GM23338 (cell line): ENCODE measurements at regions not wholly inside any gene's neighbourhood (a gene's known extent, or its start where the extent isn't known, plus 50 kb on each side); places are given as distances from the start of the nearest gene placed in this dataset.

Source experiments
- CREB1 ChIP-seq: fragments of 250-450 bp; sonication (Bioruptor Pico); IDR thresholded peaks from 2 replicates; pipeline ENCODE4 v1.5.0; 2020; ENCODE audit warnings: low read depth, mild to moderate bottlenecking, moderate library complexity
- EZH2 ChIP-seq: fragments of 200-600 bp; sonication (generic); IDR thresholded peaks from one replicate; pipeline ENCODE4 v1.8.0; 2017; ENCODE audit warnings: antibody characterized with exemption, mild to moderate bottlenecking, low read depth; ENCODE audit not compliant: unreplicated experiment
- EZH2phosphoT487 ChIP-seq: fragments of 200-600 bp; sonication (generic); IDR thresholded peaks from one replicate; pipeline ENCODE4 v1.8.1; 2018; ENCODE audit warnings: antibody characterized with exemption; ENCODE audit not compliant: unreplicated experiment
- JUNB ChIP-seq: IDR thresholded peaks from one replicate; pipeline ENCODE4 v1.6.1; 2016; ENCODE audit warnings: antibody characterized with exemption; ENCODE audit not compliant: unreplicated experiment
- POLR2AphosphoS5 ChIP-seq: IDR thresholded peaks from 2 replicates; pipeline ENCODE4 v1.6.1; 2016; ENCODE audit warnings: antibody characterized with exemption, low read depth
- TF ChIP-seq, protein P1 (sequence below), 2 experiments: fragments of 200-600 bp in 1 of 2; sonication (generic) in 1 of 2; conservative IDR thresholded peaks; 2 replicates each; pipeline versions ENCODE4 v1.5.1 to v1.6.1; 2016 to 2017; ENCODE audit warnings: antibody characterized with exemption in 2 of 2, low read depth in 2 of 2, mild to moderate bottlenecking in 2 of 2, moderate library complexity in 1 of 2

DNA sequence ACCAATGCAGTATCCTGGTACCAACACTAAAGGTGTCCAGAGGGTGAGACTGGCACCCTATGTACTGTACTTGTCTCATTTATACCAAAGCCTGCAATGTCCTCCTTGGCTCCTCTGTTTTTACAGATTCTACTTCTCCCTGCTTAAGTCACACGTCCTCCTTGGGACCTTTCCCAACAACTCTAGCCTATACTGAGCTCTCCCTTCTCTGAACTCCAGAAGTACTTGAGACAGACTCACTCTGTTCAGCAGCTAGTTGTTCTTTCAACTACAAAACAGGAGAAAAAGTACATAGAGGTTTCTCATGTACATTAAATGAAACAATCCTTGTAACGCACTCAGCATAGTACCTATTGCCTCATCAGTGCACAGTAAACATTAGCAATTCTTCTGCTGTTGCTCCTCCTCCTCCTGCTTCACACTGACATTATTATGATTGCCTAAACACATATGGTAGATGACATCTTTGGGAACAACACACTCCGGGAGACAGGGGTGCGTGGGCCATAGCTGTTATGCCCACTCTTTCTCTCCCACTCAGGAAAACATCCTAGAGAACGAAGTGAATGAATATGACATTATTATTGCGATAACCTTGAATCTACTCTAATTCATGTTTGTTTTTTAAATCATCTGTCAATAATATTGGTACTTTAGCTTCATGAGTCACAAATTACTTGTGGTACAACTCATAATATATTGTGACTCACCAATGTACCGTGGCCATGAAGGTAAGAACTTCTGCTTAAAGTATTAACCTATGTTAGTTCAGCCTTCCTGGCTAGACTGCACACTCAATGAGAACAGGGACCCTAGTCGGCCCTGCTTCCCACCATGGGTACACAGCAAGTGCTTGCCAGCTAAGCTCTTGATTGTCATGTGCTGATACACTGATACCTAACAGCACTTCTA lies 180.3 kb upstream of the ADRA1B start:
- no peak for TF ChIP-seq EZH2
- TF ChIP-seq POLR2AphosphoS5 = no peak
- TF ChIP-seq, protein P1, sequence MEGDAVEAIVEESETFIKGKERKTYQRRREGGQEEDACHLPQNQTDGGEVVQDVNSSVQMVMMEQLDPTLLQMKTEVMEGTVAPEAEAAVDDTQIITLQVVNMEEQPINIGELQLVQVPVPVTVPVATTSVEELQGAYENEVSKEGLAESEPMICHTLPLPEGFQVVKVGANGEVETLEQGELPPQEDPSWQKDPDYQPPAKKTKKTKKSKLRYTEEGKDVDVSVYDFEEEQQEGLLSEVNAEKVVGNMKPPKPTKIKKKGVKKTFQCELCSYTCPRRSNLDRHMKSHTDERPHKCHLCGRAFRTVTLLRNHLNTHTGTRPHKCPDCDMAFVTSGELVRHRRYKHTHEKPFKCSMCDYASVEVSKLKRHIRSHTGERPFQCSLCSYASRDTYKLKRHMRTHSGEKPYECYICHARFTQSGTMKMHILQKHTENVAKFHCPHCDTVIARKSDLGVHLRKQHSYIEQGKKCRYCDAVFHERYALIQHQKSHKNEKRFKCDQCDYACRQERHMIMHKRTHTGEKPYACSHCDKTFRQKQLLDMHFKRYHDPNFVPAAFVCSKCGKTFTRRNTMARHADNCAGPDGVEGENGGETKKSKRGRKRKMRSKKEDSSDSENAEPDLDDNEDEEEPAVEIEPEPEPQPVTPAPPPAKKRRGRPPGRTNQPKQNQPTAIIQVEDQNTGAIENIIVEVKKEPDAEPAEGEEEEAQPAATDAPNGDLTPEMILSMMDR (conservative IDR thresholded peaks at IDR 0.05; ENCODE audit: low read depth in 2 of 2) = no peak
- no peak for TF ChIP-seq EZH2phosphoT487
- no peak for TF ChIP-seq JUNB
- TF ChIP-seq CREB1 (CRISPR knock-in tag) = no peak
